Thyroid gland (tissue), 4 donors: ENCODE measurements at regions not wholly inside any gene's neighbourhood (a gene's known extent, or its start where the extent isn't known, plus 50 kb on each side); places are given as distances from the start of the nearest gene placed in this dataset.

Experiments used
- CTCF ChIP-seq, 6 experiments: fragments of 200-600 bp in 3 of 6; fragments of 450-650 bp in 3 of 6; sonication (generic) in 3 of 6; IDR thresholded peaks; one replicate each; pipeline ENCODE4 v1.5.1; 2016 to 2019; ENCODE audit warnings: antibody characterized with exemption in 6 of 6, mild to moderate bottlenecking in 2 of 6, inconsistent platforms in 1 of 6, moderate library complexity in 1 of 6
- POLR2A ChIP-seq, 2 donors: fragments of 450-650 bp; IDR thresholded peaks; one replicate each; pipeline ENCODE4 v1.6.1; 2017; ENCODE audit warnings: antibody characterized with exemption in 2 of 2, mild to moderate bottlenecking in 2 of 2, moderate library complexity in 1 of 2

- TF ChIP-seq CTCF (IDR thresholded peaks at IDR 0.05): no peak
- no peak for TF ChIP-seq POLR2A (IDR thresholded peaks at IDR 0.05)
Measured at GRCh38 chr5:106163233-106163632, 1507.5 kb downstream of the EFNA5 start.
